ENCODE measurements at regions not wholly inside any gene's neighbourhood (a gene's known extent, or its start where the extent isn't known, plus 50 kb on each side); places are given as distances from the start of the nearest gene placed in this dataset.
A peak's percentile ranks its signal among the peaks of the same experiment; 100 is the strongest.
"Not testable (repeated sequence)": the region's sequence is repeated elsewhere in the genome, so short reads cannot be mapped to it uniquely, and the experiment has no call there.

DNA sequence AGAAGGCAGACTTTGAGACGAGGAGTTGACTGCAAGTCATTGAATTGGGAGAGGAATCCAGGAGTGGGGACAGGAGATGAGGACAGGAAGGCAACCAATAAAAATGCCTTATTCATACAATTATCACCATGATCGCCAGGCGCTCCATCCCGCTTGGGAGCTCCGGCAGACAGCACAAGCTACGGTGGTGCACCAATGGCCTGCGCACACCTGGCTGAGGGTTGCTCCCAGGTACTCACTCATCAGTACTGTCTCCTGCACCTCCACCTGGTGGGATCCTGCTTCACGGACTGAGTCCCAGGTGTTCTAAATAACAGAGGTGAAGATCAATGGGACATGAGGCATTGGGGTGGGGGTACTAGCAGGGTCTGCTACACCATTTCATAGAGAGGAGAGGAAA lies 160.0 kb upstream of the TNRC6C start:
- H3K36me3 ChIP-seq (ENCODE audit: insufficient read depth): no peaks in the 10 kb centered on the region
- no peak overlapping the region for H3K27ac ChIP-seq (ENCODE audit: low read depth)
- 96% methylated on average over 8 of the region's 8 CpGs for WGBS
- H3K4me3 ChIP-seq (ENCODE audit: low read depth, low read length): no peak overlapping the region
- DNase-seq (ENCODE audit: extremely low spot score): no peak
- H3K4me1 ChIP-seq (ENCODE audit: insufficient read depth): no peaks in the 10 kb centered on the region

DNA sequence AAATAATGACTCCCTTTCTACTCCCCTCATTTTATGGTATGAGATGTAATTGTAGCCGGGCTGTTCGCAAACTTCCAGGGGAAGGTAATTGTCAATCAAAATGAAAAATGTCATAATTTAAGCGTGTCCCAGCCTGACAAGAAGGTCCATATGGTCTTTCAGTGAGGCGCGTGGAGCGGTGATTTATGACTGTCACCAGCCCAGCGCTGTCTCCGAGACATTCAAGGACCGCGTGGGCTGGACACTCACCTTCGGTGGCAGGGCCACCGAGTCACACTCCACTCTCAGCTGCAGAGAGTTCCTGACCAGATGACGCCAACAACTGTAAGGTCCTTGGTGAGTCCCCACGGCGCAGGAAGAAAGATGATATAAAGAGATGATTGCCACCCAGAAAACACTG lies 157.7 kb upstream of the TNRC6C start:
- DNase-seq (ENCODE audit: extremely low spot score): no peak
- Histone ChIP-seq H3K4me1 (ENCODE audit: insufficient read depth) (no peaks in the 10 kb centered on the region), H3K36me3 (ENCODE audit: insufficient read depth) (no peaks in the 10 kb centered on the region), H3K27ac (ENCODE audit: low read depth) (no peak overlapping the region), H3K4me3 (ENCODE audit: low read depth, low read length) (no peak overlapping the region)
- 86% methylated on average over 15 of the region's 15 CpGs for WGBS

DNA sequence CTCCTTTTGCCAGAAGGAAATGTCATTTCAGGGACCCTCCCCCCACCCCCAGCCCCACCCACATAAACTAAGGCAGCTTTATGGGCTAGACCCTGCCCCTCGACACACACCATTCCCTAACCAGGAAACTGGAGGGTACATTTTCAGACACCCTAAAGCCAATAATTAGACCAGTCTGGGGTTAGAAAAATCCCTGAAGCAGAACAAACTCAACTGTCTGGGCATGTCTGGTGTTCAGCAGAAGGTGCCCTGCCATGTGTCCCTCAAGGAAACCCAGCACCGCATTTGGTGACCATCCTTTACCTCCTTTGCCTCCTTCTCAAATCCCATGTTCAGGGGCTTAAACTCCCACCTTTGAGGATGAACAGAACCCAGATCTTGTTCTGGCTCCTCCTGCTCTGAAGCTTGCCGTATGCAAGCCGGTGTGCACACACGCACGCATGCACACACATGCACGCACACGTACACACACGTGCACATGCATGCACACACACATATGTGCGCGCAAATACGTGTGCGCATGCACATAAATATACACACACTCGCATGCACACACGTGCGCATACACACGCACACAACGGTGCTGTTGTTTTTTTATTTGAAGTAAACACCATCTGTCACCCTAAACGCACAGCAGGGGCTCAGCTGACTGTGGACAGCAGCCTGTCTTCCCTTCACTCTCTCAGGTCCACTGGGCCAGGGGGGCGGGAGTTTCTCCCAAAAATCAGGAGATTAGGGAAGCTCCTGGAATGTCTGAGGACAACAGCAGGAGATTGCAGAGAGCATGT lies 156.8 kb upstream of the TNRC6C start:
- WGBS: 78% methylated on average over 20 of the region's 20 CpGs
- Histone ChIP-seq H3K4me3 (ENCODE audit: low read depth, low read length) (no peak overlapping the region), H3K27ac (ENCODE audit: low read depth) (no peak overlapping the region), H3K36me3 (ENCODE audit: insufficient read depth) (no peaks in the 10 kb centered on the region), H3K4me1 (ENCODE audit: insufficient read depth) (no peaks in the 10 kb centered on the region)
- DNase-seq (ENCODE audit: extremely low spot score): no peak

DNA sequence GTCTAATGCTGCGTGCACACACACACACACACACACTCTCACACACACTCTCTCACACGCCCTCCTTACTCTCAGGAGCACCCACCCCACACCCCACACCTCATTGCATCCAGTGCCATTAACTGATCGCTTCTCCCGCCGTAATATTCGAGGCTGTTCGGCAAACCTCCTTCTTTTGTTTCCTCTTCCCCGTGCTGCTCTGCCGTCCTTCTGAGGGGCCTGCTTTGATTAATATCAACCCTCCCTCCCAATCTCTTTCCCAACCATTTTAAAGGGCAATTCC lies 156.2 kb upstream of the TNRC6C start:
- no peak for DNase-seq (ENCODE audit: extremely low spot score)
- Histone ChIP-seq H3K4me1 (ENCODE audit: insufficient read depth) (no peaks in the 10 kb centered on the region), H3K4me3 (ENCODE audit: low read depth, low read length) (no peak overlapping the region), H3K36me3 (ENCODE audit: insufficient read depth) (no peaks in the 10 kb centered on the region), H3K27ac (ENCODE audit: low read depth) (no peak overlapping the region)
- 18% methylated on average over 9 of the region's 9 CpGs for WGBS

DNA sequence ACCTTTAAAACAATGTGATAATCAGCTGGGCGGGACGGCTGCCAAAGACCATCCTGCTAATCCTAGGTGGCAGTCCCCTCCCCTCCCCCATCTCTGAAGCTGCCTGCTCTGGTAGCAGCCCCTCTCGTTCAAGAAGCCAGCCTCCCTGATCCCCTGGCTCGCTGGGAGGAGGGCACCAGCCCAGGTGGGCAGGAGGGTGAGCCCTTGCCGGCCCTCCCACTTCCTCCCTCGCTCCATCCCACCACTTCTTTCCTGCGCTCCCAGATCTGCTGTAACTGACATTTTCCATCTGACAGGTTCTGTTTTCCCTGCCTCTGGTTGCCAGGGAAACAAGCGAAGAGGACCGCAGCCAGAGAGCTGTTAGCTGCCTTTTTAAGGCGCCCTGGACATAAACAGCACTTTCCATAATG lies 155.7 kb upstream of the TNRC6C start:
- Histone ChIP-seq H3K4me1 (ENCODE audit: insufficient read depth) (no peaks in the 10 kb centered on the region), H3K27ac (ENCODE audit: low read depth) (no peak overlapping the region), H3K4me3 (ENCODE audit: low read depth, low read length) (no peak overlapping the region), H3K36me3 (ENCODE audit: insufficient read depth) (no peaks in the 10 kb centered on the region)
- WGBS: 7% methylated on average over 10 of the region's 10 CpGs
- peak; percentile 78 for DNase-seq (ENCODE audit: extremely low spot score)

DNA sequence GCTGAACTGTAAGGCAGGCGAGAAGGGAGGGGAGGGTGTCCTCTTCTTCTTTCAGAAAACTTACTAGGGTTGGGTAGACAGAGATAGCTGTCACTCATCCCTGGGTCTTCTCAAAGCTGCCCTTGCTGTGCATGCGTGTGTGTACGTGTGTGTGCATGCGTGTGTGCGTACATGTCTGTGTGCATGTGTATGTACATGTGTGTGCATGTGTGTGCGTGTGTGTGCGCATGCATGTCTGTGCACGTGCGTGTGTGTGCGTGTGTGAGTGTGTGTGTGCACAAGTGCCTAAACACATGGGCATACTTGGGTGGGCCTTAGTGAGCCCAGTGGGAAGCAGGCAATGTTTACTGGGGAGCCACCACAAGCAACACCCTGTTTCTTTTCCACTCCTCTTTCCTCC lies 154.8 kb upstream of the TNRC6C start:
- DNase-seq (ENCODE audit: extremely low spot score): no peak
- no peak overlapping the region for H3K27ac ChIP-seq (ENCODE audit: low read depth)

DNA sequence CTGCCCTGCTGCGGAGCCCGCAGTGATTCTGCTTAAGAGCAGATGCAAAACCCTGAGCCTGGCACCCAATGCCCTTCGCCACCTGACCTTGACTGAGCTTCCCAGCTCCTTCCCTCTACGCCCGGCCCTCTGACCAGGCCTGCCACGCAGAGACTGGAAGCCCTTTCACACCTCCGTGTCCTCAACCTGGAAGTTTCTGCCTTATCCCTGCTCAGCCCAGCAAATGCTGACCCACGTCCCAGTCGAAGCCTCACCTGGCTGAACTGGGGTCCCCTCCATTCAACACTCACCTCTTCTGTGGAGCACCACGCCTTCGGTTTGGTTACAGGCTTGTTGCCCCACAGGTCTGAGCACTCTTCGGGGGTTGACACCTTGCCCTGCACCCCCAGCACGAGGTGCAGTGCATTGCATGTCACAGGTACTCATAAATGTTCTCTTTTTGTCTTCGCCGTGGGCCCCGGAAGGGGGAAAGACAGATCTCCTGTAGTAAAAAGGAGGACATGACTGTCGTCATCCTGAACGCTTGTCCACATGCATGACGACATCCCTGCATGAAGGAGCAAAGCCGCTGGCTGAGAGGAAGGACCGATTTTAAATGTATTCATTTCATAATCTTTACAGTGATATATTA lies 153.6 kb upstream of the TNRC6C start:
- Histone ChIP-seq H3K27ac (ENCODE audit: low read depth) (no peak overlapping the region), H3K36me3 (ENCODE audit: insufficient read depth) (no peaks in the 10 kb centered on the region), H3K4me1 (ENCODE audit: insufficient read depth) (no peaks in the 10 kb centered on the region), H3K4me3 (ENCODE audit: low read depth, low read length) (no peak overlapping the region)
- DNase-seq (ENCODE audit: extremely low spot score): no peak
- WGBS: 91% methylated on average over 21 of the region's 21 CpGs

More for the DNA sequence above, 154.8 kb upstream of the TNRC6C start:
- H3K4me3 ChIP-seq (ENCODE audit: low read depth, low read length): no peak overlapping the region
- WGBS: 97% methylated on average over 10 of the region's 10 CpGs
- H3K36me3 ChIP-seq (ENCODE audit: insufficient read depth): no peaks in the 10 kb centered on the region
- no peaks in the 10 kb centered on the region for H3K4me1 ChIP-seq (ENCODE audit: insufficient read depth)

DNA sequence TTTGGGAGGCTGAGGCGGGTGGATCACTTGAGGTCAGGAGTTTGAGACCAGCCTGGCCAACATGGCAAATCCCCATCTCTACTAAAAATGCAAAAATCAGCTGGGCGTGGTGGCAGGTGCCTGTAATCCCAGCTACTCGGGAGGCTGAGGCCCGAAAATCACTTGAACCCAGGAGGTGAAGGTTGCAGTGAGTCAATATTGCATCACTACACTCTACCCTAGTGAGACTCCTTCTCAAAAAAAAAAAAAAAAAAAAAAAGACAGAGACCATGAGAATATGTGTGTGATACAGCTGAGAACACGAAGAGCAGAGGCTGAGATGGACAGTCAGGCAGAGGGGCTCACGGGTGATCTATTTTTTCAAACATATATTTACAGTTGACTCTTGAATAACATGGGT lies 152.5 kb upstream of the TNRC6C start:
- WGBS: 93% methylated on average over 6 of the region's 6 CpGs

DNA sequence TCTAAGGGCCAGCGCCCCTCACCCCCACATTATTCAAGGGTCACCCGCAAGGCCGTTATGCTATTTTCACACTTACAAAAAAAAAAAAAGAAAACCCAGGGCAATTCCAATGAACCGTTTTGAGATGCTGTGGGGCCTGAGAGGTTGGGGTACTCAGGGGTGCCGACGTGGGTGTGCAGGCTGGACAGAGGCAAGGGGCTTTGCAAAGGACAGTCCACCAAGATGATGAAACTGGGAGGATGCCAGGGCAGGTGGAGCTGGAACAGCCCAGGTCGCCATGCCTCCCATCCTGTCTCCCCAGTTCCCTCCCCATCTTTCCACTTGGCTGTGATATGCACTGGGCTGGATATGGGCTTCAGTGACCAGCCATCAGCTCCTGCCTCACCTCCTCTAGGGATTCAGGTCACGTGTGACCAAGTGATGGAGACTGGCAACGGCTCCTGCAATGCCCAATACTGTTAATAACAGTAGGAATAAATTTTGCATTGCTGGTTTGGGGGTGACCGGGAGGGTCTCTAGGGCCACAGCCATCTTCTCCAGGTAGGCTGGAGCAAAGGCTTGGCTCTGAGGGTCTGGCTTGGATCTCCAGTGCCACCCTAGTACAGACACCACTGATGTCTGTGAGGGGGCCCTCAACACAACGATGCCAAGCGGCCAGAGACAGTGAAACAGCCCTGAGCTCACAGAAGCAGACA lies 151.3 kb upstream of the TNRC6C start:
- Histone ChIP-seq H3K4me1 (ENCODE audit: insufficient read depth) (no peaks in the 10 kb centered on the region), H3K4me3 (ENCODE audit: low read depth, low read length) (no peak overlapping the region), H3K27ac (ENCODE audit: low read depth) (no peak overlapping the region), H3K36me3 (ENCODE audit: insufficient read depth) (no peaks in the 10 kb centered on the region)
- no peak for DNase-seq (ENCODE audit: extremely low spot score)
- 91% methylated on average over 12 of the region's 12 CpGs for WGBS

More for the DNA sequence above, 152.5 kb upstream of the TNRC6C start:
- H3K27ac ChIP-seq (ENCODE audit: low read depth); H3K36me3 ChIP-seq (ENCODE audit: insufficient read depth); DNase-seq (ENCODE audit: extremely low spot score); H3K4me3 ChIP-seq (ENCODE audit: low read depth, low read length); H3K4me1 ChIP-seq (ENCODE audit: insufficient read depth): not testable (repeated sequence)

DNA sequence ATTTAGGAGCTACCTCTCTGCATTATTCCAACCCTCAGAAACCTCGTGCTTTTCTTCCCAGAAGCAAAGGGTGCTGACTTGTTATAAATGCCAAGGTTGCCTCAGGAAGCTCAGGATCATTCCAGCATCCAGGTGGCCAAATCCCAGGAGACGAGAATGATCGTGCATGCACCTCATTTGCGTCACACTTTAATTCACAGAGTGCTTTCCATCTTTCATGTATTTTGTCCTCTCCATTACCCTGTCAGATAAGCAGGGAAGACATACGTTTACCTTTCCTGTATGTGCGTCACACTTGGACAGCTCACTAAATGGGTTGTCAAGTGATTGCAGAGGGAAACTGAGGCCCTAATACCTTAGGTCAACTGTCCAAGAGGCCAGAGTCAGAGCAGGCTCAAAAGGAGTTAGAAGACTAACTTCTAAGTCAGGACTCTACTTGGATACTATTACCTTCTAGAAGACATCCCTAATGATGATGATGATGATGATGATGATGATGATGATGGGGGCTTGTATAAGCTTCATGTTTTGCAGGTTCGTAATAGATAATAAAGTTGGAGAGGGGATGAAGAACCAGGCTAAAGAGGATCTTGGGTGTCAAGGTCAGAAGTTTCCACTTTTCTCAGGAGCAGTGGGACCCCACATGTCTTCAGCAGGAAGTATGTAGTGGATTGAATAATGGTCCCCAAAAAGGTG lies 150.6 kb upstream of the TNRC6C start:
- no peak overlapping the region for H3K4me3 ChIP-seq (ENCODE audit: low read depth, low read length)
- DNase-seq (ENCODE audit: extremely low spot score): no peak
- H3K4me1 ChIP-seq (ENCODE audit: insufficient read depth): no peaks in the 10 kb centered on the region
- H3K27ac ChIP-seq (ENCODE audit: low read depth): no peak overlapping the region
- no peaks in the 10 kb centered on the region for H3K36me3 ChIP-seq (ENCODE audit: insufficient read depth)
- 91% methylated on average over 7 of the region's 7 CpGs for WGBS

DNA sequence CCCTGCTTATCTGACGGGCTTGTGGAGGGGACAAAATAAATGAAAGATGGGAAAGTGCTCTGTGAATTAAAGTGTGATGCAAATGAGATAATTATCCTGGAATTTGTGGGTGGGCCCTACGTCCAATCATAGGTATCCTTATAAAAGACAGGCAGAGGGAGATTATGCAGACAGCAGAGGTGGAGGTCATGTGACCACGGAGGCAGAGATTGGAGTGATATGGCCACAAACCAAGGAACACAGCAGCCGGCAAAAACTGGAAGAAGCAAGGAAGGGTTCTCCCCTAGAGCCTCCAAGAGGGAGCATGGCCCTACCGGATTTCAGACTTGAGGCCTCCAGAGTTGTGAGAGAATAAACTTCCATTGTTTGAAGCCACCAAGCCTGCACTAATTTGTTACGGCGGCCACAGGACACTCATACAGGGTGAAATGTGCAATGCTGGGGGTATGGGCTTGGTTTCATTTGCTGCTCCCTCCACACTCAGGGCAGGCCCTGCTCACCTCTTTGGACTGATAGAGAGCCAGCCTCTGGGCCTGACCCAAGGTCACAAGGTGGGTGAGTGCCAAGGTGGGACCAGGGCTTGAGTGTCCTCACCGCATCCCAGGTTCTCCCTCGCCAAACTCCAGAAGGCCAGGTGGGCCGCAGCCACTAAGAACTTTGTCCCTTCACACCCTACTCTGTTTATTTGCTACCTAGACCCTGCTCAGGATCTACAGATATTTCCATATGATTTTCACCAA lies 149.6 kb upstream of the TNRC6C start:
- no peak for DNase-seq (ENCODE audit: extremely low spot score)

DNA sequence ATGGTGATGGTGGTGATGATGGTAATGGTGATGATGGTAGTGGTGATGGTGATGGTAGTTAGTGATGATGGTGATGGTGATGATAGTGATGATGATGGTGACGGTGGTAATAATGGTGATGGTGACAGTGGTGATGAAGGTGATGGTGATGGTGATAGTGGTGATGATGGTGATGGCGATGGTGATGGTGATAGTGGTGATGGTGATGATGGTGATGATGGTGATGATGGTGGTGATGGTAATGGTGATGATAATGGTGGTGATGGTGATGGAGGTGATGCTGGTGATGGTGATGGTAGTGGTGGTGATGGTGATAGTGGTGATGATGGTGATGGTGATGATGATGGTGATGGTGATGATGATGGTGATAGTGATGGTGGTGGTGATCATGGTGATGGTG lies 148.7 kb upstream of the TNRC6C start:
- no peak for DNase-seq (ENCODE audit: extremely low spot score)
- Histone ChIP-seq H3K4me3 (ENCODE audit: low read depth, low read length) (no peak overlapping the region), H3K4me1 (ENCODE audit: insufficient read depth) (no peaks in the 10 kb centered on the region), H3K27ac (ENCODE audit: low read depth) (no peak overlapping the region), H3K36me3 (ENCODE audit: insufficient read depth) (no peaks in the 10 kb centered on the region)
- WGBS: 97% methylated on average over 2 of the region's 2 CpGs

More for the DNA sequence above, 149.6 kb upstream of the TNRC6C start:
- Histone ChIP-seq H3K4me3 (ENCODE audit: low read depth, low read length) (no peak overlapping the region), H3K36me3 (ENCODE audit: insufficient read depth) (no peaks in the 10 kb centered on the region), H3K4me1 (ENCODE audit: insufficient read depth) (no peaks in the 10 kb centered on the region), H3K27ac (ENCODE audit: low read depth) (no peak overlapping the region)
- 89% methylated on average over 10 of the region's 10 CpGs for WGBS

DNA sequence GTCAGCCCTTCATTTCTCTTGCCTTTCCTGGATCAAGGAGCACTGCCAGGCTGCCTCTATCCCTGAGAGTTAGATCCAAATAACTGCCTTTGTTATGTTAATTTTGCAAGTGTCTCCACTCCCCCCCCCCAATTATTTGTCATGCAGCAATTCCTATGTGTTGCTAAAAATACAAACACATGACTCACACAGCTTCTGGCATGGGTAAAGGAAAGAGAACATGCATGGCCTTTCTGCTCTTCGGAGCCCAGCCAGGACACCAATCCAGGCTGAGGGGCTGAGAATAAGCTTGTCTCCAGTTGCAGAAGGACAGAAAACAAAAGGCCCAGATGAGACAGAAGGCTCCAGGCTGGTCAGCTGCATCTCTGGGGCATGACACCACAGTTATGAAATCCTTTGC lies 148.0 kb upstream of the TNRC6C start:
- H3K27ac ChIP-seq (ENCODE audit: low read depth): no peak overlapping the region

More for the DNA sequence above, 148.0 kb upstream of the TNRC6C start:
- Histone ChIP-seq H3K36me3 (ENCODE audit: insufficient read depth) (no peaks in the 10 kb centered on the region), H3K4me1 (ENCODE audit: insufficient read depth) (no peaks in the 10 kb centered on the region), H3K4me3 (ENCODE audit: low read depth, low read length) (no peak overlapping the region)
- 25% methylated on average over 1 of the region's 1 CpG for WGBS
- DNase-seq (ENCODE audit: extremely low spot score): no peak
